Ammon's horn (tissue), 1 donor: ENCODE measurements at regions not wholly inside any gene's neighbourhood (a gene's known extent, or its start where the extent isn't known, plus 50 kb on each side); places are given as distances from the start of the nearest gene placed in this dataset.
"Not testable (repeated sequence)": the region's sequence is repeated elsewhere in the genome, so short reads cannot be mapped to it uniquely, and the experiment has no call there.

Source experiments
- DNase-seq: peaks from one replicate; pipeline ENCODE4 v3.0.0-alpha.2; 2016; ENCODE audit warnings: low spot score

DNA sequence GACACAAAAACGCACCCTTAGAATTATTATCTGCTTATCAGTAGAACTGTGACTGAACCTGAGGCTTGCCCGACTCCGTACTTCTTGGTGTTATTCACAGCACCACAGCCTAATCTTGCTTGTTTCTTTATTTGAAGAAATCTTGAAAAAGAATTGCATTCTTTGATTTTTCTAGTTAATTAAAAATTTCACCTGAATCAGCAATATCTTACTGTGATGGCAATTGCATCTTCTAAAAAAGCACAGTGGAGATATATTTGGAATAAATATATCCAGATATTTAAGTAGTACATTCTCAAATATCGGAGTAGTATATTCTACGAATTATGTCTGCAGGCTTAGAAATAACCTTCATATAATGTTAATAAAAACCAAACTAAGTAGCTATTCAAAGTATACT is 90.1 kb upstream of the LYSMD4 start:
- no peak for DNase-seq

DNA sequence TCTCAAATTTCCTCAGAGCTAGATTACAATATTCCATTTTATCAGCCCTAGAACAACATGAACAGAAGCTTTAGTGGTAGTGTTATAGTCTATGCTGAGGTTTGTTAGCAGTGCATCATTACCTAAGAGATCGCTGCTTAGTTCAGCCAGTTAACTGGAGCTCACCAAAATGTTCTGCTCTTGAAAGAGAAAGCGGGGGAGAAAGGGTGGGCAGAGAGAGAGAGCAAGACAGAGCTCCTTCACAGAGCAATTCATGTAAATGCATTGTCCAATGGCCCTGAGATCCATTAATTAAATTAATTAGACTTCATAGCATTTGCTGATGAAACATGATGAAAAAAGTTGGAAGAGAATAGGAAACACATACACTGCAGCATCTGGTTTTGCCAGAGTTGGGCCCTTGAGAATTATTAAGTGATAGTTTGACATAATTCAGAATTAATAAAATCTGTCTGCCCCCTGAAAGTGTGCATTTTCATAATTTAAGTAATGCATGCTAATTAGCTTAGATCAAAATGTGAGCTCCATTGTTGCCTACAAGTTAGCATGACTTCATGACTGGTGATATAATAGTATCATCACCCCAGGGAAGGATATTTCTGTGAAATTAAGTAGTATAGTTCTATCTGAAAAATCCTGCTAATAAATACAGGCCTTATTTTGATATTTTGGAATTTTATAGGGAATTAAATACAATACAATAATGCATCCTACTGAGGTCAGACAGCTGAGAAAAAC is 86.9 kb upstream of the LYSMD4 start:
- DNase-seq: no peak

DNA sequence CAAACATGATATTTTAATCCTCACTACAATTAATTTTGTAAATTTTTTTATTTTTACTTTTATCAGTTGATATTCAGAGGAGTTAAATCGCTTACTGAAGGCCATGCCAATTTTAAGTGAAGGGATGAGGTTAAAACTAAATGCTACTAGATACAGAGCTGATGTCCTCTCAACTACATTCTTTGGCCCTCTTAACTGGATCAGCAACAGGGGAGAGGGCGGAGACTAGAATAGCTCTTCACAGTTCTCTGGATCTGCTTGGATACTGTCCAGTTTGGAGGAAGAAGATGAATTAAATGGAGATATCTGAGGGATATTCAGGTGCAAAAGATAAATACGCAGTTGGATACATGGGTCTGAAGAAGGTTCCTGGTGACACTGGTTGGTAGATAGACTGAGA is 85.6 kb upstream of the LYSMD4 start:
- no peak for DNase-seq

- DNase-seq: not testable (repeated sequence)
Observed at GRCh38 chr15:99816862-99817261, 83.6 kb upstream of the LYSMD4 start.

DNA sequence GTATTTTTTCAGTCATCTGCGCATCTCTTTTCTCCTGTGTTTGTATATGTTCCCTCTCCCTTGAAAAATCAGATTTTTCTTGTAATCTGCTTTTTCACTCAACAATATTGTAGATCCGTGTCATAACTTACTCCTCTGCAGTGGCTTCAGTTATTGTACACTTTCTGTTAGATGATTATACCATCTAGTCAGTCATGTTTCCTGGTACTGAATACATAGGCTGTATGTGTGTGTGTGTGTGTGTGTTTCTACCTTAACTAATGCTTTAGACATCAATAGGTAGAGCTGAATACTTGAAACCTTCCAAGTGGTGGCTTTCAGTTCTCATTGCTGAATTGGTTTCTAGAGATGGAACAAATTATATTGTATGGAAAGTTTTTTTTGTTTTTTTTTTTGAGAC is 77.4 kb upstream of the LYSMD4 start:
- DNase-seq: not testable (repeated sequence)

DNA sequence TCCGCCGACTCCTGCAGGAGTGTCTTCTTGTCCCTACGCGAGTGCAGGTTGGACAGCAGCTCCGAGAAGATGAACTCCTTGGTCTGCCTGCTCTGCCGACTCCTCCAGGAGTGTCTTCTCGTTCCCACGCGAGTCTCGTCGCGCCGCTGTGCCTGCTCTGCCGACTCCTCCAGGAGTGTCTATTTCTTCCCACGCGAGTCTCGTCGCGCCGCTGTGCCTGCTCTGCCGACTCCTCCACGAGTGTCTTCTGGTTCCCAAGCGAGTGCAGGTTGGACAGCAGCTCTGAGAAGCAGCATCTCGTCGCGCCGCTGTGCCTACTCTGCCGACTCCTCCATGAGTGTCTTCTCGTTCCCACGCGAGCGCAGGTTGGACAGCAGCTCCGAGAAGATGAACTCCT is 66.6 kb upstream of the LYSMD4 start:
- DNase-seq: not testable (repeated sequence)

DNA sequence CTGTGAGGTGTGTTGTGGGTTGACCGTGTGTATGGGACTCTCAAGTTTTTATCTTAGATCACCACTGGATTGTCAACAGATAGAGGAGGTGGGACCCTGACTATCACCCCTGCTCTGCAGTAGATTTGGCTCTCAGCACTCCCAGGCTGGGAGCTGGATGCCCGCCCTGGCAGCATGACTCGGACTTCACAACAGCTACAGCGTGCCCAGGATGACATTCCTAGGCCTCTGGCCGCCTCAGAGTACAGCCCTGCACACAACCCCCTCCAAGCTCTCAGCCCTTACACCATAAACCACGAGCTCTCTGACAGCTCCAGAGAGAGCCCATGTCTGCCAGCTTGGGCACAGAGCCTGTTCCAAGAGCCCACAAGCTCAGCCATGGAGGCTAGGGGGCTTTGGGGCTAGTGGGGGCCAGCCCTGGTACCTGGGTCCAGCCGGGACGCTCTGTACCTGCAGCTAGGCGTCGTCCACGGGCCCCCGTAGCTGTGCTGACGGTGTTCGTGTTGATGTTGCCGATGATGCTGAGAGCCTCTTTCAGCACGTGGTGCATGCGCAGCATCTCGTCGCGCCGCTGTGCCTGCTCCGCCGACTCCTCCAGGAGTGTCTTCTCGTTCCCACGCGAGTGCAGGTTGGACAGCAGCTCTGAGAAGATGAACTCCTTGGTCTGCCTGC is 66.1 kb upstream of the LYSMD4 start:
- not testable (repeated sequence) for DNase-seq

- DNase-seq: not testable (repeated sequence)
Observed at GRCh38 chr15:99796940-99797870, 64.0 kb upstream of the LYSMD4 start.

DNA sequence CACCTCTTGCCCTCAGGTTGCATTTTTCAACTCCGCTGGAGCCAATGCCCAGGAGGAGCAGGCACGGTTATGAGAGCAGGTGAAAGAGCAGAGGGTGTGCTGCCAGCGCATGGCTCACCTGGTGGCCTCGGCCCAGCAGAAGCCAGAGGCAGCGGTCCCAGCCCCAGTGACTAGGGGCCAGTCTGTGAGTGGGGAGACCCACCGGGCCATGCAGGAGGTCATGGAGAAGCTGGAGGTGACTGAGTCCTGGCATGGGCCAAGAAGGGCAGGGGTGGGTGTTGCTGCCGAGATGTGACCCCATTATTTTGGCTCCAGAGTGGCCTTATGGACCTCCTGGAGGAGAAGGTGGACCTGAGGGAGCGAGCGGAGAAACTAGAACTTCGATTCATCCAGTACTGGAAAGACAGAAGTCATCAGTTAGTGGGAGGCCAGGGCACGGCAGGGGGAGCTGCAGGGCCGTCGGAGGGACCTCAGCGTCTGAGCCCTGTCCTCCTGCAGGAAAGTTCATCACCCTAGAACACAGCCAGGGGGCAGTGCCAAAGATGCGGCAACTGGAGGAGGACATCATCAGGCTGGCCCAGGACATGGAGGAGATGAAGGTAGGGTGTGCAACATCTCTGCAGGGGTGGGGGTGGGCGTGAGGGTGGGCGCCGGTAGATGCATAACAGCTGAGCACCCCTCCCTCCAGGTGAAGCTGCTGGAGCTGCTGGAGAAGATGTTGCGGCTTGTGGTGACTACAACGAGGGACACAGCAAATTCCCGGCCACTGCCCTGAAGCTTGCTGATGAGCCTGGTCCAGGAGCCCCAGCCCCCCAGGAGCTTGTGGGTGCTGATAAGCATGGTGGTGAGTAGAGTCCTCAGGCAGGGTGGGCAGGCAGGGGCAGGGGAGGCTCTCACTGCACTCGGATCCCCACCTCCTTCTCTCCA is 58.9 kb upstream of the LYSMD4 start:
- not testable (repeated sequence) for DNase-seq

DNA sequence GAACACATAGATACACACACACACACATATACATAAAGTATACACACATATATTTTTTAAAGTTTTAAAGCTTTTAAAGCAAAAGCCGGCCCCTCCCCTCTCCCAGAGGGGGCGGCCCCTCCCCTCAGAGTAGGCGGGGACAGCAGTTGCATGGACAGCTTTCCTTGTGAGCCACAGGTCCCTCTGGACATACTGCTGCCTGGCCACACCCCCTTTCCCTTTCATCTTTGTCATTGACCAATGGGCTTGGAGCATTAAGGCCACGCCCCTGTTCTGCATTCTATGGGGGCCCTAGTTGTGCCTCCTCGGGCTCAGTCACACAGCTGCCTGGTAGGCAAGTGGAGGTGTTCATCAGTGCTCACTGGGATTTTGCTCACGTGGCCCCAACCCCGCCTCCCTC is 57.5 kb upstream of the LYSMD4 start:
- not testable (repeated sequence) for DNase-seq

GRCh38 chr15:99788156-99788555 is 54.9 kb upstream of the LYSMD4 start:
- DNase-seq: no peak

DNA sequence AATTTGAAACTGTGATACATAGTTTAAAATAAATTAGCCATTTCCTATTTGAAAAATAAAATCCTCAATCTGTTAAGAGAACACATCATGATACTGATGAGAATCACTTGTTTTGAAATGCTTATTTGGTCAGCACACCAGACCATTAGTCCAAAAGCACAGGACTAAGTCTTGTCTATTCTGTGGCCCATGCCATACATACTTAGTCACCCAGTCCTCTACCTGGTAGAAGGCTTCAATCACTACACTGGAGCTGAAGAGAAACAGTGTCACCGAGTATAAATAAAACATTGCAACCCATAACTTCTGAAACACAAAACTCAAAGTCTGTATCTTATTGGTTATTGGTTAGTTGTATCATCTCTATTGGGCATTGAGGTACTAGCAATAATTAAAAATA is 51.6 kb upstream of the LYSMD4 start:
- DNase-seq: not testable (repeated sequence)

GRCh38 chr15:99783918-99784619 is 50.8 kb upstream of the LYSMD4 start:
- DNase-seq: not testable (repeated sequence)
